Uterus (tissue), 3 donors: ENCODE measurements at regions not wholly inside any gene's neighbourhood (a gene's known extent, or its start where the extent isn't known, plus 50 kb on each side); places are given as distances from the start of the nearest gene placed in this dataset.

ENCODE experiments used
- DNase-seq, 2 donors: peaks; one replicate each; pipeline ENCODE4 v3.0.0-alpha.2; 2019 to 2020
- H3K27ac ChIP-seq, 2 donors: fragments of 200-600 bp; sonication (generic); 1 replicate in 1 of 2; 2 replicates in 1 of 2; pipeline ENCODE4 v1.5.1; 2016 to 2018
- H3K27me3 ChIP-seq, 2 donors: fragments of 200-600 bp; sonication (generic); one replicate each; pipeline ENCODE4 v1.5.1; 2018 to 2019; ENCODE audit warnings: control low read depth in 1 of 2
- H3K36me3 ChIP-seq, 2 donors: fragments of 200-600 bp; sonication (generic); one replicate each; pipeline ENCODE4 v1.5.1; 2019; ENCODE audit warnings: control low read depth in 1 of 2
- H3K4me1 ChIP-seq, 2 donors: fragments of 200-600 bp; sonication (generic); one replicate each; pipeline ENCODE4 v1.5.1; 2018 to 2019; ENCODE audit warnings: control low read depth in 1 of 2
- H3K4me3 ChIP-seq, 2 donors: fragments of 200-600 bp; sonication (generic); 1 replicate in 1 of 2; 2 replicates in 1 of 2; pipeline ENCODE4 v1.5.1; 2018 to 2019; ENCODE audit warnings: mild to moderate bottlenecking in 1 of 2
- H3K9me3 ChIP-seq, 2 donors: fragments of 200-600 bp; sonication (generic); one replicate each; pipeline ENCODE4 v1.5.1; 2019; ENCODE audit warnings: control low read depth in 1 of 2
- CTCF ChIP-seq, 4 experiments: fragments of 200-600 bp in 2 of 4; fragments of 450-650 bp in 2 of 4; sonication (generic) in 2 of 4; IDR thresholded peaks; one replicate each; pipeline ENCODE4 v1.5.1; 2016 to 2019; ENCODE audit warnings: antibody characterized with exemption in 4 of 4, mild to moderate bottlenecking in 2 of 4, moderate library complexity in 1 of 4
- POLR2A ChIP-seq, 2 donors: fragments of 450-650 bp; IDR thresholded peaks; one replicate each; pipeline ENCODE4 v1.6.1; 2016; ENCODE audit warnings: antibody characterized with exemption in 2 of 2, mild to moderate bottlenecking in 1 of 2, moderate library complexity in 1 of 2
- intact Hi-C: fragments of 100-400 bp; cut with DNase I; formaldehyde crosslinking; loops from one replicate; pipeline ENCODE4 v1.15.1; 2023; ENCODE audit warnings: low total_unique reads
- donor health status: DM: yes; HTN: yes; CAD: no.

GRCh38 chr9:126125992-126126409, 200.6 kb upstream of the MVB12B start:
- Histone ChIP-seq H3K4me3 (no peak overlapping the region), H3K9me3 (no peaks in the 10 kb centered on the region), H3K4me1 (no peaks in the 10 kb centered on the region), H3K36me3 (no peaks in the 10 kb centered on the region), H3K27ac (no peak overlapping the region), H3K27me3 (no peaks in the 10 kb centered on the region)
- no peak for DNase-seq
- intact Hi-C loops = no loop called here
- TF ChIP-seq POLR2A (IDR thresholded peaks at IDR 0.05) = no peak
- no peak for TF ChIP-seq CTCF (IDR thresholded peaks at IDR 0.05)

- Histone ChIP-seq H3K4me1 (no peaks in the 10 kb centered on the region), H3K9me3 (no peaks in the 10 kb centered on the region), H3K4me3 (no peak overlapping the region), H3K27ac (no peak overlapping the region), H3K27me3 (no peaks in the 10 kb centered on the region), H3K36me3 (no peaks in the 10 kb centered on the region)
- TF ChIP-seq CTCF (IDR thresholded peaks at IDR 0.05) = no peak
- intact Hi-C loops = no loop called here
- no peak for DNase-seq
These were observed 199.8 kb upstream of the MVB12B start for GRCh38 chr9:126126807-126127206.

GRCh38 chr9:126127591-126127990, 199.0 kb upstream of the MVB12B start:
- no peak for DNase-seq
- no peak overlapping the region for H3K4me3 ChIP-seq
- no peaks in the 10 kb centered on the region for H3K9me3 ChIP-seq
- intact Hi-C loops = no loop called here
- H3K4me1 ChIP-seq = no peaks in the 10 kb centered on the region
- H3K36me3 ChIP-seq = no peaks in the 10 kb centered on the region
- TF ChIP-seq POLR2A (IDR thresholded peaks at IDR 0.05) = no peak
- no peak for TF ChIP-seq CTCF (IDR thresholded peaks at IDR 0.05)
- H3K27me3 ChIP-seq = no peaks in the 10 kb centered on the region
- H3K27ac ChIP-seq = no peak overlapping the region

- Histone ChIP-seq H3K36me3 (no peaks in the 10 kb centered on the region), H3K27me3 (no peaks in the 10 kb centered on the region), H3K27ac (no peak overlapping the region), H3K9me3 (no peaks in the 10 kb centered on the region), H3K4me1 (no peaks in the 10 kb centered on the region), H3K4me3 (no peak overlapping the region)
- DNase-seq = no peak
- no peak for TF ChIP-seq POLR2A (IDR thresholded peaks at IDR 0.05)
- no peak for TF ChIP-seq CTCF (IDR thresholded peaks at IDR 0.05)
- intact Hi-C loops = no loop called here
These were observed 198.0 kb upstream of the MVB12B start for GRCh38 chr9:126128494-126129142.

GRCh38 chr9:126131066-126132010, 195.3 kb upstream of the MVB12B start:
- Histone ChIP-seq H3K36me3 (no peaks in the 10 kb centered on the region), H3K27me3 (no peaks in the 10 kb centered on the region), H3K9me3 (no peaks in the 10 kb centered on the region), H3K4me1 (no peaks in the 10 kb centered on the region), H3K4me3 (no peak overlapping the region), H3K27ac (no peak overlapping the region)
- intact Hi-C loops = no loop called here
- no peak for DNase-seq
- TF ChIP-seq CTCF (IDR thresholded peaks at IDR 0.05) (no peak), POLR2A (IDR thresholded peaks at IDR 0.05) (no peak)
